ENCODE measurements at regions not wholly inside any gene's neighbourhood (a gene's known extent, or its start where the extent isn't known, plus 50 kb on each side); places are given as distances from the start of the nearest gene placed in this dataset.

GRCh38 chr2:9118383-9118960 is 88.1 kb upstream of the ASAP2 start:
- no peaks in the 10 kb centered on the region for H3K79me2 ChIP-seq (ENCODE audit: control insufficient read depth, insufficient read depth, low read length)
- ChIA-PET CTCF (no interaction called here), POLR2A (no interaction called here)
- DNase-seq (ENCODE audit: low read depth, low spot score) (no peak), FAIRE-seq (no peak)
- no peaks in the 10 kb centered on the region for H3K4me1 ChIP-seq (ENCODE audit: control insufficient read depth, extremely low read depth, insufficient read depth, low read length)
- intact Hi-C loops (cut with micrococcal nuclease) (no loop called here), dilution Hi-C loops (cut with MboI; ENCODE audit: extremely low pct_ligation_motif_present, low sequenced_read_pairs) (no loop called here)
- no peaks in the 10 kb centered on the region for H3K9me3 ChIP-seq (replicated peaks; ENCODE audit: control insufficient read depth, insufficient read depth, low read length)
- no peak overlapping the region for H2AFZ ChIP-seq (ENCODE audit: low read depth, low read length)
- H3K4me3 ChIP-seq (replicated peaks in 1 of 3; ENCODE audit: insufficient read depth in 1 of 3, low read depth in 1 of 3, low read length in 3 of 3) = no peak overlapping the region
- H3K4me2 ChIP-seq (ENCODE audit: insufficient read depth, low read length) = no peak overlapping the region
- TF ChIP-seq FOS (IDR thresholded peaks at IDR 0.05; ENCODE audit: borderline replicate concordance, insufficient read depth, low read length) = no peak
- no peak for TF ChIP-seq GATA2 (IDR thresholded peaks at IDR 0.05; ENCODE audit: insufficient read depth, insufficient read length, low read depth, low read length)
- TF ChIP-seq POLR2A (IDR thresholded peaks at IDR 0.05; ENCODE audit: low read depth, low read length) = no peak
- TF ChIP-seq MAX (IDR thresholded peaks at IDR 0.05; ENCODE audit: insufficient read depth, insufficient read length) = no peak
- TF ChIP-seq MYC (IDR thresholded peaks at IDR 0.05; ENCODE audit: low read depth, low read length) = no peak
- TF ChIP-seq POLR2AphosphoS5 (IDR thresholded peaks at IDR 0.05; ENCODE audit: insufficient read depth, low read depth, low read length) = no peak
- no peak for TF ChIP-seq EZH2 (IDR thresholded peaks at IDR 0.05; ENCODE audit: borderline replicate concordance, low read depth, low read length, severe bottlenecking)
- TF ChIP-seq, protein P1, sequence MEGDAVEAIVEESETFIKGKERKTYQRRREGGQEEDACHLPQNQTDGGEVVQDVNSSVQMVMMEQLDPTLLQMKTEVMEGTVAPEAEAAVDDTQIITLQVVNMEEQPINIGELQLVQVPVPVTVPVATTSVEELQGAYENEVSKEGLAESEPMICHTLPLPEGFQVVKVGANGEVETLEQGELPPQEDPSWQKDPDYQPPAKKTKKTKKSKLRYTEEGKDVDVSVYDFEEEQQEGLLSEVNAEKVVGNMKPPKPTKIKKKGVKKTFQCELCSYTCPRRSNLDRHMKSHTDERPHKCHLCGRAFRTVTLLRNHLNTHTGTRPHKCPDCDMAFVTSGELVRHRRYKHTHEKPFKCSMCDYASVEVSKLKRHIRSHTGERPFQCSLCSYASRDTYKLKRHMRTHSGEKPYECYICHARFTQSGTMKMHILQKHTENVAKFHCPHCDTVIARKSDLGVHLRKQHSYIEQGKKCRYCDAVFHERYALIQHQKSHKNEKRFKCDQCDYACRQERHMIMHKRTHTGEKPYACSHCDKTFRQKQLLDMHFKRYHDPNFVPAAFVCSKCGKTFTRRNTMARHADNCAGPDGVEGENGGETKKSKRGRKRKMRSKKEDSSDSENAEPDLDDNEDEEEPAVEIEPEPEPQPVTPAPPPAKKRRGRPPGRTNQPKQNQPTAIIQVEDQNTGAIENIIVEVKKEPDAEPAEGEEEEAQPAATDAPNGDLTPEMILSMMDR (IDR thresholded peaks at IDR 0.05; ENCODE audit: extremely low read depth in 1 of 2, insufficient read depth in 1 of 2, low read depth in 1 of 2, low read length in 2 of 2) = no peak
- TF ChIP-seq JUN (IDR thresholded peaks at IDR 0.05; ENCODE audit: borderline replicate concordance, insufficient read depth, insufficient read length, low read depth) = no peak
- no peak overlapping the region for H3K27ac ChIP-seq (ENCODE audit: insufficient read depth, low read depth, low read length)
- H3K9me1 ChIP-seq (replicated peaks; ENCODE audit: control insufficient read depth, extremely low read depth, insufficient read depth, low read length) = no peaks in the 10 kb centered on the region
- no peaks in the 10 kb centered on the region for H3K36me3 ChIP-seq (ENCODE audit: control insufficient read depth in 2 of 2, extremely low read depth in 1 of 2, insufficient read depth in 2 of 2, low read length in 2 of 2)
- no peak overlapping the region for H3K9ac ChIP-seq (replicated peaks; ENCODE audit: extremely low read depth, insufficient read depth, low read length)
- H4K20me1 ChIP-seq (replicated peaks; ENCODE audit: control insufficient read depth, extremely low read depth, insufficient read depth, low read length) = no peaks in the 10 kb centered on the region
- no TSS peak for BruUV-seq (replicated peaks)
- peaks cover 0 to 3% of the 10 kb centered on the region in 2 experiments for H3K27me3 ChIP-seq (ENCODE audit: control insufficient read depth in 2 of 2, insufficient read depth in 2 of 2, low read length in 2 of 2)
